HG03175 (cell line): ENCODE measurements at regions not wholly inside any gene's neighbourhood (a gene's known extent, or its start where the extent isn't known, plus 50 kb on each side); places are given as distances from the start of the nearest gene placed in this dataset.
"Not testable (repeated sequence)": the region's sequence is repeated elsewhere in the genome, so short reads cannot be mapped to it uniquely, and the experiment has no call there.

Experiments
- ATAC-seq: cut with Tn5 transposase; IDR thresholded peaks from one replicate; pipeline ENCODE4 v1.9.1; 2021; ENCODE audit warnings: mild to moderate bottlenecking, moderate library complexity; ENCODE audit not compliant: unreplicated experiment

- ATAC-seq, result no peak
Measured at GRCh38 chrX:5708251-5708650, 520.4 kb downstream of the NLGN4X start.

- ATAC-seq, result no peak
Measured at GRCh38 chrX:5702890-5703289, 525.8 kb downstream of the NLGN4X start.

DNA sequence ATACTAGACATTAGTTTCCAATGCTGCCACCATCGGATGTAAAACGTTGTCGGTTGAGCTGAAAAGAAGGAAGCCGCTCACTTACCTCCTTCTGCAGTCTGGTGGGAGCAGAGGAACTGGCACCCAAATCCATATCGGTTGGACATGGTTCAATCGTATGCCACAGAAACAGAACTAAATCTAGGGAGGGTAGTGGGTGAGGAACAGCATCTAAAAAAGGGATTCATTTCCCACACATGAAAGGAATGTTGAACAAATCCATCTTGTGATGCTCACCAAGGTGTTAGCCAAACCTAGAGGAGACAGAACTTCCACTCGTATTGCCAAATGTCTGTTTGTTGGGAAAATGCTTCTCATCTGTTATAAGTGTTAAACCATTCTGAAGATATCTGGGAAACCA lies 532.7 kb downstream of the NLGN4X start:
- ATAC-seq, result no peak

GRCh38 chrX:5683996-5684395 lies 544.7 kb downstream of the NLGN4X start:
- ATAC-seq, result no peak

DNA sequence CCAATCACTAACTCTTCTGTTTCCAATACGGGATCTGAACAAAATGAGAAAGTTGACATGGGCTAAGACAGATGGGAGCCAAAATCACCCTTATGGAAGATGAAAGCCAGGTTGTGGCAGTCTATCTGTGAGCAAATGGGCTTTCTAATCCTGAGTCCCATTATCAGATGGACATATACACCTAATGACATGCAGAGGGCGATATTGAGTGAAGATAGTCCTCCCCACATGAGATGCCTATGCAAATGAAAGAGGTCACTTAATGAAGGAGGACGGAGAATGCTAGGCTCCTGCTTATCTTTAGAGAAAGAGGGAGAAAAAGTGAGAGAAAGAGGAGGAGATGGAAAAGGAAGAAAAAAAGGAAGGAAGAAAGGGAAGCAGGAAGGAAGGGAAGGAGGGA lies 547.5 kb downstream of the NLGN4X start:
- ATAC-seq, result no peak

GRCh38 chrX:5674036-5674435 lies 554.6 kb downstream of the NLGN4X start:
- ATAC-seq, result no peak

DNA sequence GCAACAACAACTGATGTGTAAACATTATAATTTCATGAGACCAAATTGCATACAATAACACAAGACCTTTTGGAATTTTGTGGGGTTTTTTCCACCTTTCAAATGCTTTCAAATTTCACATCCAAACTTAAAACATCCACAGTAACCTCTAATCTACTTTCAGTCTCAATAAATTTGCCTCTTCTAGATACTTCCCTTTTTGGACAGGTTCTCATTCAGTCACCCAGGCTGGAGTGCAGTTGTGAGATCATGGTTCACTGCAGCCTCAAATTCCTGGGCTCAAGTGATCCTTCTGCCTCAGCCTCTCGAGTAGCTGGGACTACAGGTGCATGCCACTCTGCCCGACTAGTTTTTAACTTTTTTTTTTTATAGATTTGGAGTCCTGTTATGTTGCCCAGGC lies 556.6 kb downstream of the NLGN4X start:
- ATAC-seq, result no peak

- not testable (repeated sequence) for ATAC-seq
Measured at GRCh38 chrX:5666689-5667088, 562.0 kb downstream of the NLGN4X start.

GRCh38 chrX:5656544-5656943 lies 572.1 kb downstream of the NLGN4X start:
- no peak for ATAC-seq

GRCh38 chrX:5650904-5651303 lies 577.8 kb downstream of the NLGN4X start:
- peak; percentile 38 for ATAC-seq

- no peak for ATAC-seq
Measured at GRCh38 chrX:5648941-5649568, 579.6 kb downstream of the NLGN4X start.

GRCh38 chrX:5646818-5647217 lies 581.8 kb downstream of the NLGN4X start:
- peak; percentile 97 for ATAC-seq

- no peak for ATAC-seq
Measured at GRCh38 chrX:5644776-5645175, 583.9 kb downstream of the NLGN4X start.

DNA sequence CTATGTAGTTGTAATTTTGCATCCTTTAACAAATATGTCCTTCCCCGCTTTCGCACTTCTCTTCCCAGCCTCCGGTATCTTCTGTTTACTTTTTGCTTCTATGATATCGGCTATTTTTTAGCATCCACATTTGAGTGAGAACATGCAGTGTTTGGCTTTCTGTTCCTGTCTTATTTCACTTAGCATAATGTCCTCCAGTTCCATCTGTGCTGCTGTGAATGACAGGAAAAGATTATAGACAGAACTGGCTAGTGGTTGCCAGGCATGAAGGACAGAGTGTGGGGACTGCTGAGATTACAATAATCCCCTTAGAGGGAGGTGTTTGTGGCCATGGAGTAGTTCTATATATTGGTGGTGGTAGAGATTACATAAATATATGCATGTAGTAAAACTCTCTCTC lies 588.6 kb downstream of the NLGN4X start:
- no peak for ATAC-seq

GRCh38 chrX:5638572-5638971 lies 590.1 kb downstream of the NLGN4X start:
- no peak for ATAC-seq

DNA sequence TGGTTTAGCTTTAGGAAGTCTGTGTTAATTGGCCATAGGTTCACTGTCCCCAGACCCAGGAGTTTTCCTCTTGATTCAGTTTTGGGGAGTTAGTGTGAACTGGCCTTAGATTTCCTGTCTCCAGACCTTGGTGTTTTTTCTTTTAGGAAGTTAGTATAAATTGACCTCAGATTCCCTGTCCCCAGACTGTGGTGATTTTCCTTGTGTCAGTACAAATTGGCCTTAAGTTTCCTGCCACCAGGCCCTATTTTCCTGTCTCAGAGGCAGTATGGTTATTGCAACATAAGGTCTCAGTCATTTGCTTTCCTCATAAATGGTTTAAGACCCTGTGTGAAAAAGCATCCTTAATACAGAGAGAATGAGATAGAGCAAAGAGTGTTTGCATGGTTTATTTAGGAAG lies 595.8 kb downstream of the NLGN4X start:
- no peak for ATAC-seq

GRCh38 chrX:5632061-5632614 lies 596.5 kb downstream of the NLGN4X start:
- no peak for ATAC-seq

DNA sequence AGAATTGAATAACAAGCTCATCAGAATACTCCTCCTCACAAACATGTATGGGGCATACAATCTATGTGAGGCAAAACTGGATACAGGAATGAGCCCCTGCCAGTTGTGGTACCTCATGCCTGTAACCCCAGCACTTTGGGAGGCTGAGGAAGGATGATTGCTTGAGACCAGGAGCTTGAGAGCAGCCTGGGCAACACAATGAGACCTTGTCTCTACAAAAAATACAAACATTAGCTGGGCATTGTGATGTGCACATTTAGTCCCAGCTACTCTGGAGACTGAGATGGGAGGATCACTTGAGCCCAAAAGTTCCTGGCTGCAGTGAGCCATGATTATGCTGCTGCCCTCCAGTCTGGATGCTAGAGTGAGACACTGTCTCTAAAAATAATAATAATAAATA lies 611.0 kb downstream of the NLGN4X start:
- no peak for ATAC-seq

DNA sequence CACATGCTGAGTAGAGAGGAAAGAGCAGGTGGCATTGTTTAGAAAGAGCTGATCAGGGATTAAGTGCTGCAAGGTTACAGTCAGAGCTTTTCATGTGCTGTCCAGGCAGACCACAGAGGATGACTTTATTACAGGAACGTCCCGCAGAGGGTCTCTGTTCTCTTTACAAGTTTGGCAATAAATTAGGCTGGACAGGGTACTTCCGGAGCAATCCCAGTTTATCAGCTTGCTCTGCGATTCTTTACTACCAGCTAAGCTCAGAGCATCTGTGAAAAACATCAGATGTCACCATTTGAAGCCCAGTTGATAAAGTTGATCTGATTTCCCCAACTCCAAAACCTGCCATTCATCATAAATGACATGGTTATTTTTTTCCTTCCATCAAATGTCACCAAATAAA lies 633.1 kb downstream of the NLGN4X start:
- ATAC-seq, result no peak

DNA sequence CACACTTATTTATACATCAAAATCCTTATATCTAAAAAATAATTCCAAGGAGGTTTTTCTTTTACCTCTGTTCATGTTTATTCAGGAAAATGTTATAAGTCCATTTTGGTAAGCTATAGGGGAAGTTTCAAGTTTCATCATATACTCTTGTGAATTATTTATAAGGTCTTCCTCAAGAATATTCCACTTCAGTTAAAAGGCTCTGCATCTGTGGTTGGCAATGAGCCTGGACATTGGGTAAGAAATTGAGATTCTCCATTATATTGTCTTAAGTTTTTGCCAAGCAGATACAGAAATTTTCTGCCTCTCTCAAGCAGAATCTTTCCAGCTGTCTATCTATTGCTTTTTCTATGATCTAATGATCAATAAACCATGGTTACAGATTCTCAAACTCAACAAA lies 641.9 kb downstream of the NLGN4X start:
- ATAC-seq, result no peak

- ATAC-seq, result no peak
Measured at GRCh38 chrX:5575407-5575806, 653.3 kb downstream of the NLGN4X start.

GRCh38 chrX:5568934-5569333 lies 659.7 kb downstream of the NLGN4X start:
- ATAC-seq, result no peak

- ATAC-seq, result no peak
Measured at GRCh38 chrX:5559386-5559785, 669.3 kb downstream of the NLGN4X start.
